ENCODE measurements at regions not wholly inside any gene's neighbourhood (a gene's known extent, or its start where the extent isn't known, plus 50 kb on each side); places are given as distances from the start of the nearest gene placed in this dataset.

DNA sequence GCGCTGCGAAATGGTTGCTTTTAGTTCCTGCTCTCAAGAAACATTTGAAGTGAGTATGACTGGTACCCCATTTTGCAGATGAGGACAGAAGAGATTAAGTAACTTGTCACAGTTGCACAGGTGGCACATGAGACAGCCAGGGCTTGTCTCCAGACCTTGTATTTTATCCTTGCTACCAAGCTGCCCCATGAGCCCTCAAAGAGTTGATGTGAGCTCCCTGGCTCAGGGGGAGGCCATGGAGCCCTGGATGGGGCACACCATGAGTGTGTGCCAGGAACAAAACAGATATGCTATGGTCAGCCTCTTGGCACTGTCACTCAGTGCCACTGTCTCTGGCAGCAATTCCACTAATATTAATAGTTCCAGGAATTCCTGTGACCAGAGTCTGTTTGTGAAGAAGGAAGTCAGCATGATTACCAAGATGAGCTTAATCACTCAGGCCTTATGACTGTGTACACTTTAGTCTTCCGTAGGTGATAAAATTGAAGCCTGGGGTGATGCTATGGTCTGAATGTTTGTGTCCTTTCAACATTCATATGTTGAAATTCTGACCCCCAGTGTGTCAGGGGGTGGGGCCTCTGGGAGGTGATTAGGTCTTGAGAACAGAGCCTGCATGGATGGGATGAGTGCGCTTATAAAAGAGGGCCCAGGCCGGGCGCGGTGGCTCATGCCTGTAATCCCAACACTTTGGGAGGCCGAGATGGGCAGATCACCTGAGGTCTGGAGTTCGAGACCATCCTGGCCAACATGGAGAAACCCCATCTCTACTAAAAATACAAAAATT, 806.8 kb downstream of the AACS start:
- Histone ChIP-seq H3K4me1 (ENCODE audit: control insufficient read depth, insufficient read depth, low read length) (no peaks in the 10 kb centered on the region), H3K4me3 (no peak overlapping the region), H3K27me3 (replicated peaks in 1 of 2; ENCODE audit: control insufficient read depth in 2 of 2, insufficient read depth in 2 of 2, low read length in 1 of 2) (no peaks in the 10 kb centered on the region), H2AFZ (ENCODE audit: control insufficient read depth, low read depth, low read length) (no peak overlapping the region), H3K79me2 (ENCODE audit: control insufficient read depth, insufficient read depth, low read length) (no peaks in the 10 kb centered on the region), H3K27ac (ENCODE audit: control insufficient read depth, insufficient read depth) (no peak overlapping the region), H3K9ac (ENCODE audit: control insufficient read depth, insufficient read depth, low read length) (no peak overlapping the region), H4K20me1 (ENCODE audit: control insufficient read depth, insufficient read depth) (no peaks in the 10 kb centered on the region), H3K4me2 (ENCODE audit: control insufficient read depth, insufficient read depth) (no peak overlapping the region), H3K36me3 (ENCODE audit: control insufficient read depth in 2 of 2, insufficient read depth in 2 of 2, low read length in 1 of 2) (no peaks in the 10 kb centered on the region), H3K9me3 (replicated peaks; ENCODE audit: control insufficient read depth, insufficient read depth, low read length) (no peaks in the 10 kb centered on the region)
- DNase-seq (ENCODE audit: low read depth, low spot score) (no peak), ATAC-seq (no peak), FAIRE-seq (no peak)
- in situ Hi-C loops (cut with MboI) (no loop called here), intact Hi-C loops (cut with micrococcal nuclease; ENCODE audit: unreplicated experiment) (no loop called here)
- CTCF ChIA-PET: no interaction called here
- BruUV-seq (replicated peaks): no TSS peak
- WGBS (ENCODE audit: insufficient coverage, insufficient replicate concordance, low lambda C conversion rate, missing lambda C conversion rate): 43% methylated on average over 9 of the region's 9 CpGs
- POLR2A ChIA-PET: no interaction called here
- TF ChIP-seq IRF4 (IDR thresholded peaks at IDR 0.05; ENCODE audit: low read depth, low read length) (no peak), ASH2L (IDR thresholded peaks at IDR 0.05; ENCODE audit: borderline replicate concordance, low read depth) (no peak), SMAD5 (IDR thresholded peaks at IDR 0.05; ENCODE audit: low read depth) (no peak), HDAC2 (IDR thresholded peaks at IDR 0.05) (no peak), CHD4 (IDR thresholded peaks at IDR 0.05) (no peak), CBFB (IDR thresholded peaks at IDR 0.05; ENCODE audit: low read depth) (no peak), MEF2B (IDR thresholded peaks at IDR 0.05; ENCODE audit: partially characterized antibody, poor library complexity, severe bottlenecking) (no peak), POU2F2 (IDR thresholded peaks at IDR 0.05; ENCODE audit: borderline replicate concordance, low read depth, low read length) (no peak), SREBF2 (IDR thresholded peaks at IDR 0.05; ENCODE audit: low read length) (no peak), ZNF274 (IDR thresholded peaks at IDR 0.05; ENCODE audit: insufficient read depth, insufficient read length) (no peak), TARDBP (IDR thresholded peaks at IDR 0.05; ENCODE audit: borderline replicate concordance) (no peak)
- TF ChIP-seq, protein P1, sequence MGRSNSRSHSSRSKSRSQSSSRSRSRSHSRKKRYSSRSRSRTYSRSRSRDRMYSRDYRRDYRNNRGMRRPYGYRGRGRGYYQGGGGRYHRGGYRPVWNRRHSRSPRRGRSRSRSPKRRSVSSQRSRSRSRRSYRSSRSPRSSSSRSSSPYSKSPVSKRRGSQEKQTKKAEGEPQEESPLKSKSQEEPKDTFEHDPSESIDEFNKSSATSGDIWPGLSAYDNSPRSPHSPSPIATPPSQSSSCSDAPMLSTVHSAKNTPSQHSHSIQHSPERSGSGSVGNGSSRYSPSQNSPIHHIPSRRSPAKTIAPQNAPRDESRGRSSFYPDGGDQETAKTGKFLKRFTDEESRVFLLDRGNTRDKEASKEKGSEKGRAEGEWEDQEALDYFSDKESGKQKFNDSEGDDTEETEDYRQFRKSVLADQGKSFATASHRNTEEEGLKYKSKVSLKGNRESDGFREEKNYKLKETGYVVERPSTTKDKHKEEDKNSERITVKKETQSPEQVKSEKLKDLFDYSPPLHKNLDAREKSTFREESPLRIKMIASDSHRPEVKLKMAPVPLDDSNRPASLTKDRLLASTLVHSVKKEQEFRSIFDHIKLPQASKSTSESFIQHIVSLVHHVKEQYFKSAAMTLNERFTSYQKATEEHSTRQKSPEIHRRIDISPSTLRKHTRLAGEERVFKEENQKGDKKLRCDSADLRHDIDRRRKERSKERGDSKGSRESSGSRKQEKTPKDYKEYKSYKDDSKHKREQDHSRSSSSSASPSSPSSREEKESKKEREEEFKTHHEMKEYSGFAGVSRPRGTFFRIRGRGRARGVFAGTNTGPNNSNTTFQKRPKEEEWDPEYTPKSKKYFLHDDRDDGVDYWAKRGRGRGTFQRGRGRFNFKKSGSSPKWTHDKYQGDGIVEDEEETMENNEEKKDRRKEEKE (IDR thresholded peaks at IDR 0.05): no peak
- TF ChIP-seq, protein P2, sequence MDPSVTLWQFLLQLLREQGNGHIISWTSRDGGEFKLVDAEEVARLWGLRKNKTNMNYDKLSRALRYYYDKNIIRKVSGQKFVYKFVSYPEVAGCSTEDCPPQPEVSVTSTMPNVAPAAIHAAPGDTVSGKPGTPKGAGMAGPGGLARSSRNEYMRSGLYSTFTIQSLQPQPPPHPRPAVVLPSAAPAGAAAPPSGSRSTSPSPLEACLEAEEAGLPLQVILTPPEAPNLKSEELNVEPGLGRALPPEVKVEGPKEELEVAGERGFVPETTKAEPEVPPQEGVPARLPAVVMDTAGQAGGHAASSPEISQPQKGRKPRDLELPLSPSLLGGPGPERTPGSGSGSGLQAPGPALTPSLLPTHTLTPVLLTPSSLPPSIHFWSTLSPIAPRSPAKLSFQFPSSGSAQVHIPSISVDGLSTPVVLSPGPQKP (IDR thresholded peaks at IDR 0.05; ENCODE audit: low read depth, low read length): no peak
- TF ChIP-seq, protein P3, sequence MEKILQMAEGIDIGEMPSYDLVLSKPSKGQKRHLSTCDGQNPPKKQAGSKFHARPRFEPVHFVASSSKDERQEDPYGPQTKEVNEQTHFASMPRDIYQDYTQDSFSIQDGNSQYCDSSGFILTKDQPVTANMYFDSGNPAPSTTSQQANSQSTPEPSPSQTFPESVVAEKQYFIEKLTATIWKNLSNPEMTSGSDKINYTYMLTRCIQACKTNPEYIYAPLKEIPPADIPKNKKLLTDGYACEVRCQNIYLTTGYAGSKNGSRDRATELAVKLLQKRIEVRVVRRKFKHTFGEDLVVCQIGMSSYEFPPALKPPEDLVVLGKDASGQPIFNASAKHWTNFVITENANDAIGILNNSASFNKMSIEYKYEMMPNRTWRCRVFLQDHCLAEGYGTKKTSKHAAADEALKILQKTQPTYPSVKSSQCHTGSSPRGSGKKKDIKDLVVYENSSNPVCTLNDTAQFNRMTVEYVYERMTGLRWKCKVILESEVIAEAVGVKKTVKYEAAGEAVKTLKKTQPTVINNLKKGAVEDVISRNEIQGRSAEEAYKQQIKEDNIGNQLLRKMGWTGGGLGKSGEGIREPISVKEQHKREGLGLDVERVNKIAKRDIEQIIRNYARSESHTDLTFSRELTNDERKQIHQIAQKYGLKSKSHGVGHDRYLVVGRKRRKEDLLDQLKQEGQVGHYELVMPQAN (conservative IDR thresholded peaks at IDR 0.05): no peak
- TF ChIP-seq, protein P4, sequence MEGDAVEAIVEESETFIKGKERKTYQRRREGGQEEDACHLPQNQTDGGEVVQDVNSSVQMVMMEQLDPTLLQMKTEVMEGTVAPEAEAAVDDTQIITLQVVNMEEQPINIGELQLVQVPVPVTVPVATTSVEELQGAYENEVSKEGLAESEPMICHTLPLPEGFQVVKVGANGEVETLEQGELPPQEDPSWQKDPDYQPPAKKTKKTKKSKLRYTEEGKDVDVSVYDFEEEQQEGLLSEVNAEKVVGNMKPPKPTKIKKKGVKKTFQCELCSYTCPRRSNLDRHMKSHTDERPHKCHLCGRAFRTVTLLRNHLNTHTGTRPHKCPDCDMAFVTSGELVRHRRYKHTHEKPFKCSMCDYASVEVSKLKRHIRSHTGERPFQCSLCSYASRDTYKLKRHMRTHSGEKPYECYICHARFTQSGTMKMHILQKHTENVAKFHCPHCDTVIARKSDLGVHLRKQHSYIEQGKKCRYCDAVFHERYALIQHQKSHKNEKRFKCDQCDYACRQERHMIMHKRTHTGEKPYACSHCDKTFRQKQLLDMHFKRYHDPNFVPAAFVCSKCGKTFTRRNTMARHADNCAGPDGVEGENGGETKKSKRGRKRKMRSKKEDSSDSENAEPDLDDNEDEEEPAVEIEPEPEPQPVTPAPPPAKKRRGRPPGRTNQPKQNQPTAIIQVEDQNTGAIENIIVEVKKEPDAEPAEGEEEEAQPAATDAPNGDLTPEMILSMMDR (IDR thresholded peaks at IDR 0.05 in 2 of 3, conservative IDR thresholded peaks at IDR 0.05 in 1 of 3; ENCODE audit: control insufficient read depth in 2 of 3, extremely low read depth in 1 of 3, insufficient read depth in 1 of 3, low read depth in 3 of 3, low read length in 3 of 3): no peak
- TF ChIP-seq, protein P5, sequence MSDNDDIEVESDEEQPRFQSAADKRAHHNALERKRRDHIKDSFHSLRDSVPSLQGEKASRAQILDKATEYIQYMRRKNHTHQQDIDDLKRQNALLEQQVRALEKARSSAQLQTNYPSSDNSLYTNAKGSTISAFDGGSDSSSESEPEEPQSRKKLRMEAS (IDR thresholded peaks at IDR 0.05; ENCODE audit: low read depth, low read length): no peak
- SMC1A ChIA-PET (ENCODE audit: uncharacterized antibody, unreplicated experiment): no interaction called here
- RAD21 ChIA-PET (ENCODE audit: unreplicated experiment): no interaction called here
